LNCaP clone FGC (cell line): ENCODE measurements at regions not wholly inside any gene's neighbourhood (a gene's known extent, or its start where the extent isn't known, plus 50 kb on each side); places are given as distances from the start of the nearest gene placed in this dataset.

Source experiments
- DNase-seq: peaks from one replicate; pipeline ENCODE4 v3.0.0-alpha.2; 2011; ENCODE audit warnings: low read depth
- H3K4me3 ChIP-seq: 2 replicates; pipeline ENCODE4 v1.5.1; 2011; ENCODE audit warnings: mild to moderate bottlenecking, low read depth, low read length, control low read depth
- TF ChIP-seq, protein P1 (sequence below): IDR thresholded peaks from 2 replicates; pipeline ENCODE4 v1.5.1; 2012; ENCODE audit warnings: mild to moderate bottlenecking; ENCODE audit not compliant: control insufficient read depth, insufficient read depth; ENCODE audit errors: extremely low read depth

- H3K4me3 ChIP-seq = no peak overlapping the region
- TF ChIP-seq, protein P1, sequence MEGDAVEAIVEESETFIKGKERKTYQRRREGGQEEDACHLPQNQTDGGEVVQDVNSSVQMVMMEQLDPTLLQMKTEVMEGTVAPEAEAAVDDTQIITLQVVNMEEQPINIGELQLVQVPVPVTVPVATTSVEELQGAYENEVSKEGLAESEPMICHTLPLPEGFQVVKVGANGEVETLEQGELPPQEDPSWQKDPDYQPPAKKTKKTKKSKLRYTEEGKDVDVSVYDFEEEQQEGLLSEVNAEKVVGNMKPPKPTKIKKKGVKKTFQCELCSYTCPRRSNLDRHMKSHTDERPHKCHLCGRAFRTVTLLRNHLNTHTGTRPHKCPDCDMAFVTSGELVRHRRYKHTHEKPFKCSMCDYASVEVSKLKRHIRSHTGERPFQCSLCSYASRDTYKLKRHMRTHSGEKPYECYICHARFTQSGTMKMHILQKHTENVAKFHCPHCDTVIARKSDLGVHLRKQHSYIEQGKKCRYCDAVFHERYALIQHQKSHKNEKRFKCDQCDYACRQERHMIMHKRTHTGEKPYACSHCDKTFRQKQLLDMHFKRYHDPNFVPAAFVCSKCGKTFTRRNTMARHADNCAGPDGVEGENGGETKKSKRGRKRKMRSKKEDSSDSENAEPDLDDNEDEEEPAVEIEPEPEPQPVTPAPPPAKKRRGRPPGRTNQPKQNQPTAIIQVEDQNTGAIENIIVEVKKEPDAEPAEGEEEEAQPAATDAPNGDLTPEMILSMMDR = no peak
- DNase-seq = no peak
These were observed 1596.6 kb downstream of the SI start for GRCh38 chr3:163481738-163482137.

- TF ChIP-seq, protein P1 = peak; percentile 64
- peak; percentile 80 for DNase-seq
- no peak overlapping the region for H3K4me3 ChIP-seq
These were observed 1602.1 kb downstream of the SI start for GRCh38 chr3:163476179-163476578.

DNA sequence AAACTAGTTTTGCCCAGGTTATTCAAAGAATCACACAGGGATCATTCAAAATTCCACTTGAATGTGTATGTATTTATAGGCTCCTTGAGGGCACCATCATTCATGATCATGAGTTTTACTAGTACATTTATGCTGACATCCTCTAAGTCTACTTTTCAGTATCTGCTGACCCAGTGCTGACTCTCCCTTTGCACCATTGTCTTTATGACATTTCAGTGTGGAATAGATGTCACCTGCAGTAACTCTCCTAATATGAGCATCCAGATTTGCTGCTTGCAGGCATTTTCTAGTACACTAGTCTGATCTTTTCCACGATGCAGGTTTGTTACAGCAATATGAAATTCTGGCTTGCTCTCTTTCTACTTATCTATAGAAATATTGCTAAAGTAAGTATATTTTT, 1603.5 kb downstream of the SI start:
- H3K4me3 ChIP-seq = no peak overlapping the region
- no peak for DNase-seq
- TF ChIP-seq, protein P1 = no peak

- DNase-seq = no peak
- TF ChIP-seq, protein P1 = no peak
These were observed 1609.6 kb downstream of the SI start for GRCh38 chr3:163468531-163469335.

GRCh38 chr3:163462446-163462845, 1615.8 kb downstream of the SI start:
- no peak overlapping the region for H3K4me3 ChIP-seq
- DNase-seq = no peak
- TF ChIP-seq, protein P1 = no peak

More at GRCh38 chr3:163468531-163469335, 1609.6 kb downstream of the SI start:
- H3K4me3 ChIP-seq = no peak overlapping the region

GRCh38 chr3:163450698-163451097, 1627.6 kb downstream of the SI start:
- no peak overlapping the region for H3K4me3 ChIP-seq
- DNase-seq = no peak
- TF ChIP-seq, protein P1 = no peak

DNA sequence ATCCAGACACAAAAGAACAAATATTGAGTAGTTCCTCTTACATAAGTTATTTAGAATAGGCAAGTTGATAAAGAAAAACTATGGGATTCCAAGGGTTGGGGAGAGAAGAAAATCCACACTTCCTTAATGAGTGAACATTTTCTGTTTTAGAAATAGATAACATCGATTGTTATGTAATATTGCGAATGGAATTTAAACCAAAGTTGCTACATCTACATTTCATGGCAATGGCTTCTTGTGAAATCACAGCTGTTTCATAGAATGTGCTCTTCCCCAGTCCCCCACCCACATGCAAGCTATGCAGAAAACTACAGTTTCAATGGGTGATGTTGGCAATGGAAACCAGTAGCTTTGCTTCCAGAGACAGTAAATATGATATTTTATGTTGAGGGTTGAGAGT, 1639.5 kb downstream of the SI start:
- DNase-seq = no peak
- no peak overlapping the region for H3K4me3 ChIP-seq
- TF ChIP-seq, protein P1 = no peak
